Aorta (tissue), 5 donors: ENCODE measurements at regions not wholly inside any gene's neighbourhood (a gene's known extent, or its start where the extent isn't known, plus 50 kb on each side); places are given as distances from the start of the nearest gene placed in this dataset.

Experiments
- ATAC-seq: fragments of 200-7000 bp; cut with Tn5 transposase; one replicate; pipeline ENCODE4 v1.9.1; 2022; ENCODE audit warnings: moderate library complexity; ENCODE audit not compliant: low FRiP score
- DNase-seq, 2 donors: peaks; one replicate each; pipeline ENCODE4 v3.0.0-alpha.2; 2020
- H3K27ac ChIP-seq, 2 donors: one replicate each; pipeline ENCODE4 v1.5.1; 2013; ENCODE audit warnings: low read length in 2 of 2, mild to moderate bottlenecking in 2 of 2, moderate library complexity in 2 of 2, control low read depth in 1 of 2, inconsistent platforms in 1 of 2, low read depth in 1 of 2
- H3K27me3 ChIP-seq, 2 donors: one replicate each; pipeline ENCODE4 v1.6.1; 2013; ENCODE audit warnings: control low read depth in 1 of 2, low read length in 1 of 2, mild to moderate bottlenecking in 1 of 2, moderate library complexity in 1 of 2; ENCODE audit not compliant: insufficient read depth in 2 of 2, control insufficient read depth in 1 of 2
- H3K36me3 ChIP-seq, 2 donors: one replicate each; pipeline ENCODE4 v1.6.1; 2013; ENCODE audit warnings: control low read depth in 1 of 2, low read length in 1 of 2, mild to moderate bottlenecking in 1 of 2; ENCODE audit not compliant: insufficient read depth in 2 of 2, control insufficient read depth in 1 of 2
- H3K4me1 ChIP-seq, 2 donors: one replicate each; pipeline ENCODE4 v1.6.1; 2013; ENCODE audit warnings: low read length in 2 of 2, control low read depth in 1 of 2, mild to moderate bottlenecking in 1 of 2, moderate library complexity in 1 of 2; ENCODE audit not compliant: insufficient read depth in 2 of 2, control insufficient read depth in 1 of 2
- H3K4me3 ChIP-seq, 2 donors: one replicate each; pipeline ENCODE4 v1.5.1; 2013; ENCODE audit warnings: low read length in 2 of 2, control low read depth in 1 of 2, mild to moderate bottlenecking in 1 of 2
- H3K9me3 ChIP-seq: one replicate; pipeline ENCODE4 v1.6.1; 2013; ENCODE audit warnings: mild to moderate bottlenecking, low read length; ENCODE audit not compliant: control insufficient read depth
- WGBS, 2 donors: extraction: QIAGEN DNeasy Blood & Tissue Kit; methylation state at CpG; one replicate each; pipeline ENCODE4 v1.1.7; 2013; 5-methylcytosine and 5-hydroxymethylcytosine counted together
- intact Hi-C, 2 donors: fragments of 100-400 bp; cut with DNase I; formaldehyde crosslinking; loops; one replicate each; pipeline versions ENCODE4 v1.14.2 to v1.15.0; 2022
- donor health status: healthy with polysubstance abuse.
- donor health status: Bipolar disorder and iron deficiency.
- donor health status: DM: no; HTN: no; CAD: no.
- donor health status: DM: no; HTN: no; CAD: no.
- donor health status: DM: yes; HTN: yes; CAD: no.

GRCh38 chrX:56503941-56504673 lies 59.3 kb upstream of the UBQLN2 start:
- DNase-seq (no peak), ATAC-seq (no peak)
- Histone ChIP-seq H3K27ac (no peak overlapping the region), H3K36me3 (no peaks in the 10 kb centered on the region), H3K9me3 (peaks cover 4% of the 10 kb centered on the region), H3K27me3 (no peaks in the 10 kb centered on the region), H3K4me3 (no peak overlapping the region), H3K4me1 (no peaks in the 10 kb centered on the region)
- WGBS, 2 donors: 38 to 82% methylated on average over 2 of the region's 2 CpGs
- intact Hi-C loops: no loop called here

- Histone ChIP-seq H3K9me3 (peaks cover 4% of the 10 kb centered on the region), H3K27ac (no peak overlapping the region), H3K4me1 (no peaks in the 10 kb centered on the region), H3K4me3 (no peak overlapping the region), H3K27me3 (no peaks in the 10 kb centered on the region), H3K36me3 (no peaks in the 10 kb centered on the region)
- WGBS, 2 donors: 63 to 84% methylated on average over 4 of the region's 4 CpGs
- DNase-seq: no peak
- intact Hi-C loops: no loop called here
- ATAC-seq: no peak
Measured at GRCh38 chrX:56505866-56506265, 57.6 kb upstream of the UBQLN2 start.
